ENCODE measurements at regions not wholly inside any gene's neighbourhood (a gene's known extent, or its start where the extent isn't known, plus 50 kb on each side); places are given as distances from the start of the nearest gene placed in this dataset.

DNA sequence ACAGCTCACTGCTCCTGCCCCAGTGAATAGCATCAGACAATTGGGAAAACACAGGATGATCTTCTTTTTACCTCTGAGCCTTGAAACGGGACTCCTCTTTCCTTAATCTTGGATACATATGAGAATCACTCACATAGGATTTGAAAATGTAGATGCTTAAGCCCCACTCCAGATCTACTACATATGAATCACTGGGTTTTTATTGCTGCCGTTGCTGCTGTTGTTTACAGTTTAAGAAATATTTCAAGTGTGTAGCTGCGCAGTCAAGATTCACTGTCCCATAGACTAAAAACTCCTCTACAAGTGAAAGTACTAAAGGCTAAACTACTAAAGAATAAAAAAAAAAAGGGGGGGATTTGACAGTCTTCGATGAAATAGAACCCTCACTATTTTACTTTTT, 765.9 kb downstream of the NTRK3 start:
- no peak overlapping the region for H3K4me3 ChIP-seq (ENCODE audit: low read depth, low read length)
- TF ChIP-seq, protein P1, sequence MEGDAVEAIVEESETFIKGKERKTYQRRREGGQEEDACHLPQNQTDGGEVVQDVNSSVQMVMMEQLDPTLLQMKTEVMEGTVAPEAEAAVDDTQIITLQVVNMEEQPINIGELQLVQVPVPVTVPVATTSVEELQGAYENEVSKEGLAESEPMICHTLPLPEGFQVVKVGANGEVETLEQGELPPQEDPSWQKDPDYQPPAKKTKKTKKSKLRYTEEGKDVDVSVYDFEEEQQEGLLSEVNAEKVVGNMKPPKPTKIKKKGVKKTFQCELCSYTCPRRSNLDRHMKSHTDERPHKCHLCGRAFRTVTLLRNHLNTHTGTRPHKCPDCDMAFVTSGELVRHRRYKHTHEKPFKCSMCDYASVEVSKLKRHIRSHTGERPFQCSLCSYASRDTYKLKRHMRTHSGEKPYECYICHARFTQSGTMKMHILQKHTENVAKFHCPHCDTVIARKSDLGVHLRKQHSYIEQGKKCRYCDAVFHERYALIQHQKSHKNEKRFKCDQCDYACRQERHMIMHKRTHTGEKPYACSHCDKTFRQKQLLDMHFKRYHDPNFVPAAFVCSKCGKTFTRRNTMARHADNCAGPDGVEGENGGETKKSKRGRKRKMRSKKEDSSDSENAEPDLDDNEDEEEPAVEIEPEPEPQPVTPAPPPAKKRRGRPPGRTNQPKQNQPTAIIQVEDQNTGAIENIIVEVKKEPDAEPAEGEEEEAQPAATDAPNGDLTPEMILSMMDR (IDR thresholded peaks at IDR 0.05; ENCODE audit: low read depth, low read length): no peak
- in situ Hi-C loops (cut with HindIII; ENCODE audit: low sequenced_read_pairs): no loop called here
- no peak for DNase-seq (ENCODE audit: low read depth, low spot score)

DNA sequence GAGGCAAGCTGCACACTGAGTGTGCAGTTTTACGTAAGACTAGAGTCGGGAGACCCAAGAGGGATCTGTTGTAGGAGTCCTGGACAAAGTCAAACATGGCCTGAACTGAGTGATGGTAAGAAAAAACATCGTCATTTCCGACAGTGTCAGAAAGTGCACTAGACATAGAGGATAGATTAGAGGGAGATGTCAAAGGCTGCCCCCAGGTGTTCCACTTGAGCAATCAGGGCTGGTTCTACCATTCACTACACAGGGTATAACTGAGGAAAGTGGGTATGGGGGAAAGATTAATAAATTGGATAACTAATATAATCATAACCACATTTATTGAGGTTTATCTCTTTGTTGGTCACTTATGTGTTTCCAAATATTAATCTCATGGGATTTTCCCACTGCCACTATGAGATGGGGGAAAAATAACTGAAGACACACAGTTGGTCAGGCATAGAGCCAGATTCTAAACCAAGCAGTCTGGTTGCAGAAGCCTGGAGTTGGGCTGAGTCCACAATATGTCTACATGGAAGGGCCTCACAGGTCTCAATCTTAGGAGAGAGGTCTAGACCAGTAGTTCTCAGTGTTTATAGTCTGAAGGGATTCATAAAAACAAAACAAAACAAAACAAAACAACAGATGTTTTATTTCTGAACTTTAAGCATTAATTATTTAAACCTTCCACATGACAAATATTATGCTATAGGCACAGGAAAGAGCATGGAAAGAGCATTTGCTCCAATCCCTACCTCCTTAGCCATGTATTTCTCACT, 766.5 kb downstream of the NTRK3 start:
- TF ChIP-seq, protein P1 (IDR thresholded peaks at IDR 0.05; ENCODE audit: low read depth, low read length): no peak
- in situ Hi-C loops (cut with HindIII; ENCODE audit: low sequenced_read_pairs): no loop called here
- H3K4me3 ChIP-seq (ENCODE audit: low read depth, low read length): no peak overlapping the region
- no peak for DNase-seq (ENCODE audit: low read depth, low spot score)

DNA sequence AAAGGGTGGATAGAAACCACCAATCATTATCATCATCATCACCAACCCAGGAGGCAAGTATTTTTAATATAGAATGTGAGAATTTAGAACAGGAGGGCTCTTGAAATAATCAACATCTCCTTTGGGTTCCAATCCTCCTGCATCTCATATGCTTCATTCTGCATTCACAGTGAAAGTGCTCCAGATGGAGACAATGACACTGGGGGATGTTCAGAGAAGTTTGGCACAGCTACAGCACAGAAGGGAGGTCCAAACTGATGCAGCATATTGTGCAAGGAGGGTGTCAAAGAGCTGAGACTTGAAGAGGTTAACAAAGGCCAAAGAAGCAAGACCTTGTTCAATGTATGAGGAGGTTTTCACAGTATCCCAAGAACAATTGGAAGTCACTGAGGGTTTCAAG, 767.1 kb downstream of the NTRK3 start:
- in situ Hi-C loops (cut with HindIII; ENCODE audit: low sequenced_read_pairs): no loop called here
- TF ChIP-seq, protein P1 (IDR thresholded peaks at IDR 0.05; ENCODE audit: low read depth, low read length): no peak
- H3K4me3 ChIP-seq (ENCODE audit: low read depth, low read length): no peak overlapping the region
- DNase-seq (ENCODE audit: low read depth, low spot score): no peak

GRCh38 chr15:87487484-87487883, 769.1 kb downstream of the NTRK3 start:
- H3K4me3 ChIP-seq (ENCODE audit: low read depth, low read length): no peak overlapping the region
- TF ChIP-seq, protein P1 (IDR thresholded peaks at IDR 0.05; ENCODE audit: low read depth, low read length): no peak
- DNase-seq (ENCODE audit: low read depth, low spot score): no peak
- in situ Hi-C loops (cut with HindIII; ENCODE audit: low sequenced_read_pairs): no loop called here

DNA sequence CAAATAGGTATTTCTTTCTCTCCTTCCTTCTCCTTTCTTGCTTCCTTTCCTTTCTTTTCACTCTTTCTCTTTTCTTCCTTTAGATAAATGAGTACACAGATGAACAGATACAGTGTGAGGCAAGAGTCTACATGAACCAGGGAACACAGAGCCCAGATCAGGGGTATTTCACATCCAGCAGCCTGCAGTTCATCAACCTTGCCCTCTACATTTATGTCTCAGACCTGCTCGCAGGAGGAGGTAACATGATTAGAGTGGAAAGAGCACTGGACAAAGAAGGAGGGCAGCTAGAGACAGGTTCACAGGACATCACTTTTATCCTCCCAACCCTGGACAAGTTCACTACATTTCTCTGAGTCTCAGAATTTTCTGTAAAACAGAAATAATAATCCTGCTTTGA, 773.1 kb downstream of the NTRK3 start:
- DNase-seq (ENCODE audit: low read depth, low spot score): no peak
- no peak overlapping the region for H3K4me3 ChIP-seq (ENCODE audit: low read depth, low read length)
- in situ Hi-C loops (cut with HindIII; ENCODE audit: low sequenced_read_pairs): no loop called here
- TF ChIP-seq, protein P1 (IDR thresholded peaks at IDR 0.05; ENCODE audit: low read depth, low read length): no peak

DNA sequence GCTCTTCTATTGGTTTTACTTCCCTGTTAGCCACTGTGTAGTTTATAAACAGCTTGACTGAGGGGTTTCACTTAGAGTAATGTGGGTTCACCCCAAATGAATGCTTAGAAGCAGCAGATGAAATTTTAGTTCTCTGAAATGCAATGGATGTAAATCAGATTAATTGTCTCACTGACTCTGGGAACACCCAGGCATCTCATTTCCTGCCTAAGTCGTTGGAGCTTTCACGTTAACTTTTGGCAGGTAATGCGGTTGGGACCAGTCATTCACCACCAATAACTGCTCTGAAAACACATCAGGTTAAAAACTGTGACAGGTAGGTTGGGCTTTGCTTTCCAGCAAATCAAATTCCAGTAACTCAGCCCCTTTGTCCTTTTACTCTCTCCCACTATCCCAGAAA, 775.4 kb downstream of the NTRK3 start:
- TF ChIP-seq, protein P1 (IDR thresholded peaks at IDR 0.05; ENCODE audit: low read depth, low read length): no peak
- in situ Hi-C loops (cut with HindIII; ENCODE audit: low sequenced_read_pairs): no loop called here
- no peak overlapping the region for H3K4me3 ChIP-seq (ENCODE audit: low read depth, low read length)
- DNase-seq (ENCODE audit: low read depth, low spot score): no peak

Data from astrocyte of the spinal cord (primary cell).